Inferior parietal cortex (tissue), 1 donor: ENCODE measurements at regions not wholly inside any gene's neighbourhood (a gene's known extent, or its start where the extent isn't known, plus 50 kb on each side); places are given as distances from the start of the nearest gene placed in this dataset.
"Not testable (repeated sequence)": the region's sequence is repeated elsewhere in the genome, so short reads cannot be mapped to it uniquely, and the experiment has no call there.

Experiments
- DNase-seq: peaks from one replicate; pipeline ENCODE4 v3.0.0-alpha.2; 2016; ENCODE audit errors: extremely low spot score

GRCh38 chr13:62125451-62125850, 709.8 kb upstream of the PCDH20 start:
- DNase-seq, result no peak

GRCh38 chr13:62123409-62123808, 707.8 kb upstream of the PCDH20 start:
- no peak for DNase-seq

- DNase-seq, result no peak
Measured at GRCh38 chr13:62122434-62122833, 706.8 kb upstream of the PCDH20 start.

GRCh38 chr13:62119739-62120700, 704.4 kb upstream of the PCDH20 start:
- DNase-seq, result peak; percentile 47

GRCh38 chr13:62115831-62116230, 700.2 kb upstream of the PCDH20 start:
- DNase-seq, result no peak

- DNase-seq, result no peak
Measured at GRCh38 chr13:62113179-62113578, 697.5 kb upstream of the PCDH20 start.

GRCh38 chr13:62110079-62110478, 694.4 kb upstream of the PCDH20 start:
- DNase-seq, result no peak

- DNase-seq, result not testable (repeated sequence)
Measured at GRCh38 chr13:62104136-62104535, 688.5 kb upstream of the PCDH20 start.

GRCh38 chr13:62096652-62097051, 681.0 kb upstream of the PCDH20 start:
- no peak for DNase-seq

GRCh38 chr13:62094932-62095331, 679.3 kb upstream of the PCDH20 start:
- DNase-seq, result no peak

- DNase-seq, result no peak
Measured at GRCh38 chr13:62093984-62094780, 678.5 kb upstream of the PCDH20 start.

GRCh38 chr13:62092949-62093348, 677.3 kb upstream of the PCDH20 start:
- no peak for DNase-seq

- DNase-seq, result no peak
Measured at GRCh38 chr13:62092536-62092935, 676.9 kb upstream of the PCDH20 start.

- DNase-seq, result no peak
Measured at GRCh38 chr13:62088165-62088564, 672.5 kb upstream of the PCDH20 start.

- DNase-seq, result no peak
Measured at GRCh38 chr13:62087124-62087523, 671.5 kb upstream of the PCDH20 start.

- no peak for DNase-seq
Measured at GRCh38 chr13:62085337-62086229, 669.9 kb upstream of the PCDH20 start.

- no peak for DNase-seq
Measured at GRCh38 chr13:62084728-62085127, 669.1 kb upstream of the PCDH20 start.

- no peak for DNase-seq
Measured at GRCh38 chr13:62067821-62068220, 652.2 kb upstream of the PCDH20 start.

GRCh38 chr13:62065016-62065415, 649.4 kb upstream of the PCDH20 start:
- no peak for DNase-seq

GRCh38 chr13:62061751-62062150, 646.1 kb upstream of the PCDH20 start:
- DNase-seq, result no peak

- no peak for DNase-seq
Measured at GRCh38 chr13:62060570-62060969, 644.9 kb upstream of the PCDH20 start.

GRCh38 chr13:62057286-62057685, 641.6 kb upstream of the PCDH20 start:
- no peak for DNase-seq
